Stimulated activated CD4-positive, alpha-beta T cell treated with anti-CD3 and anti-CD28 coated beads, TNF-alpha, amount 100 ng/mL, for 48 hours (primary cell): ENCODE measurements at regions not wholly inside any gene's neighbourhood (a gene's known extent, or its start where the extent isn't known, plus 50 kb on each side); places are given as distances from the start of the nearest gene placed in this dataset.
"Not testable (repeated sequence)": the region's sequence is repeated elsewhere in the genome, so short reads cannot be mapped to it uniquely, and the experiment has no call there.

Experiments
- DNase-seq, 3 donors: peaks; one replicate each; pipeline ENCODE4 v3.0.0-alpha.2; 2020; ENCODE audit warnings: low read depth in 3 of 3

DNA sequence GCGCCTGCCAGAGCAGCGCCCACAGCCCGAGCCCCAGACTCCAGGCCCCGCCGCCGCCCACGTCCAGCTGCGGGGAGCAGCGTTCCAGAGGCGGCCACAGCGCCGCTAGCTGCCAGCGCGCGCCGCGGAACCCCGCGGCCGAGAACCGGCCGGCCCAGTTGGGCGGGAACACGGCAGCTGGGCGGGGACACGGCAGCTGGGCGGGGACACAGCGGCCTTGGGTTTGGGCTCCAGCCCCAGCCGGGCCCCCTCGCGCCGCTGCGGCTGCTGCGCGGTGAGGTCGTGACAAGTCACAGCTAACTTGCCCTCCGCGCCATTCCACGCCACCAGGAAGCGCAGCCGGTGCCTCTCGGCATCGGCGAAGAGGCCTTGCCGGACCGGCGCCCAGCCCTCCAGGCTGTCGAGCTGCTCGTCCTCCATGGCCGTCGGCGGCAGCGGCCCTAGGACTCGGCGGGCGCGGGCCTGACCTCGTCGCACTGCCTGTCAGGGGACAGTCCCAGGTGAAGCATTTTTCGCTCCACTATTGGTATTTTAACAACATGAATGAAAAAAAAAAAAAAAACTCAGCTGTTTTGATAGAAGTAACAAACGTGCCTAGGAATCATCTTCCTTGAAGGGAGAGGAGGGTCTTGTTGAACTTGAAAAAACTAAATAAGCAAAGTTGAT lies 56.6 kb upstream of the GOLGA8N start:
- DNase-seq = peak in 2 of 3 donors; percentile 1 to 23

DNA sequence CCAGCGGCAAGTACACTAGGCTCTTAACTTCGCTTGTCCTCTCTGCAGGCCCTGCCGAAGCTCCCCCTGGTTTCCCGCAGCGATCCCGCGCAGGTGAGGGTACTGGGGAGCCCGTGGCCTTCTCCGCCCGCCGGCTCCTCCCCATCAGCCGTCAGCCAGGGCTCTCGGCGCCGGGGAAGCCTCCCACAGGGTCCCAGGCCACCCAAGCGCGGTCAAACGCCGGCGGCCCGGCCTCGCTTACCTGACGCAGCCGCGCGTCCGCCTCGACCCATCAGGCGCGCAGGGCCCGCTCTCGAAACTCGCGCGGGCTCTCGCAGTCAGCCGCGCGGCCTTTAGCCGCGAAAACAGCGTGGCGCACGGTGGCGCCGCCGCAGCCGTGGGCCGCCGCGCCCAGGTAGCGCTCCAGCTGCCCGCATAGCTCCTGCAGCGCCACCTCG lies 57.2 kb upstream of the GOLGA8N start:
- DNase-seq = not testable (repeated sequence)

DNA sequence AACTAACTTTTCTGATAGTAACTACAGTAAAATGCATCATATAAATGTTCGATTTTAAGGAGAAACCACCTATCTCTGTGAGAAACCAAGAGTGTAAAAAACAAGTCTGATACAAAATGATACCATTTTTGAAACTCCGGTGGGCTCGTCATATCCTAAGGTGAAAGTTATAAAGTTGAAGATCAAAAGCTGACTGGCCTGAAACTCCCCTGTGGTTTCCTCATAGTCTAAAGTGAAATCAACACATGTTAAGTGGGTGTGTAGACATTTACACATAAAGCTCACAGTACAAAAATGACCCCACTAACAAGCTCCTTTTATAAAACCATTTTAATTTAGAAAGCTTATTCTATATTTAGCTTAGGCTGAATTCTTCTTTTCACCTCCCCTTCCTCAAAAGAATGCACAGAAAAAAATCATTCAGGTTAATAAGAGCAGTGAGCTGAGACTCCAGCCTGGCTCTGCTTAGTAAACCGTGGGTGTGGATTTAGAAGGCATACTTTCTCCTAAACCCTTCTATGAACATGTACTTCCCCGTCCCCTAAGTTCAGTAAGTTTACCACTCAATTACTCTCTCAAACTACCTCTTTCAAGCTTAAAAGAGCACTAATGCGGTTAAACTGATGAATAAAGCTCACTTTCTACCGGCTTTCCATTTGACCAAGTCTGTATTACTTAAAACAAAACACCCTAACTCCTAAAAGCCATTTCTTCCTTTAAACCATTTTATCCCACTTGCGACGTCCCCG lies 57.9 kb upstream of the GOLGA8N start:
- DNase-seq = not testable (repeated sequence)

DNA sequence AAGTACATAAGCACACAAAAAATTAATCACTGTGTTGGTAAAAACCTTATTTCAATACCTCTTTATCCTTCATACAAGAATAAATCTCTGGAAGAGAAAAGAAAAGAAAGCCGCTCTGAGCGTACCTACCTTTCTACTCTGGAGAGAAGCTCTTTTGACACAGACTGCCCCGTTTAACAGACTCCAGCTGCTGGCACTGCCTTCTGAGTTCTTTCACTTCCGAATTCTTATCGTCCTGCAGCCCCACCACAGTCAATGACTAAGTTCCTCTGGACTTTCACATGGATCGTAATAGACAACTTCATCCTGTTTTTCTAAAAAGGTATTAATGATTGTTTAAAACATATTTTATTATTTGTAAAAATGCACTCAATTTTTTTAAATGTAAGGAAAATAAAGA lies 67.5 kb upstream of the GOLGA8O start:
- DNase-seq = not testable (repeated sequence)

DNA sequence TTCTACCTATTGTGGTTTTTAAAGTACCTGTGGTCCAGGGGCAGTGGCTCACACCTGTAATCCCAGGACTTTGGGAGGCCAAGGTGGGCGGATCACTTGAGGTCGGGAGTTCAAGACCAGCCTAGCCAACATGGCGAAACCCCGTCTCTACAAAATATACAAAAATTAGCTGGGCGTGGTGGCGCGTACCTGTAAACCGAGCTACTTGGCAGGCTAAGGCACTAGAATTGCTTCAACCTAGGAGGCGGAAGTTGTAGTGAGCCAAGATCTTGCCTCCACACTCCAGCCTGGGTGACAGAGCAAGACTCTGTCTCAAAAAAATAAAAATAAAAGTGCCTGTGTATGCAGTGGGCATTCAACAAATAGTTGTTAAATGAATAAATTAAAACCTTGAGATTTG lies 67.0 kb upstream of the GOLGA8O start:
- DNase-seq = not testable (repeated sequence)

DNA sequence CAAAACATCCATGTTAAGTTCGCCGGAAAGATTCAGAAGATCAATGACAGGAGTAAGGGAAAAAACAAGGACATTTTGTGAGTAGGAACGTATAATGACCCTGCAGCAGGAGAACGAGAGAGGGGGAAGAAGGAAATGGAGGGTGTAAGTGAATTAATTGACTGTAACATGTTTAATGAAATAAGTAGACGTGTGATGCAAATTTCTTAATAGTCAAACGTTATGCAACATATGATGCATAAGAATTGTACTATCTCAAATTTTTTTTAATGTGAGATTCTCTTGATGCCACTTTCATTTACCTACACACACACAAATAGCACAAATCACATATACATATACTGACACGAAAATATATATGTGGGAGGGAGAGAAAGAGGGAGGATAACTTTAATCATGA lies 63.5 kb upstream of the GOLGA8O start:
- not testable (repeated sequence) for DNase-seq

DNA sequence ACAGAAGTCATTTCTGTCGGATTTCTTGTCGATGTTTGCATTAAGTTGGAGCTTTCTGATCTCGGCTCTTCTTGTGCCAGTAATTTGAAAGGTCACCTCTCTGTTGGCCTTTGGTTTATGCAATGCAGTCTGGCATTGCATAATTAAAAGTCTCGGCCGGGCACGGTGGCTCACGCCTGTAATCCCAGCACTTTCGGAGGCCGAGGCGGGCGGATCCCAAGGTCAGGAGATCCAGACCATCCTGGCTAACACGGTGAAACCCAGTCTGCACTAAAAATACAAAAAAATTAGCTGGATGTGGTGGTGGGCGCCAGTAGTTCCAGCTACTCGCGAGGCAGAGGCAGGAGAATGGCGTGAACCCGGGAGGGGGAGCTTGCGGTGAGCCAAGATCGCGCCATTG lies 62.6 kb upstream of the GOLGA8O start:
- not testable (repeated sequence) for DNase-seq

DNA sequence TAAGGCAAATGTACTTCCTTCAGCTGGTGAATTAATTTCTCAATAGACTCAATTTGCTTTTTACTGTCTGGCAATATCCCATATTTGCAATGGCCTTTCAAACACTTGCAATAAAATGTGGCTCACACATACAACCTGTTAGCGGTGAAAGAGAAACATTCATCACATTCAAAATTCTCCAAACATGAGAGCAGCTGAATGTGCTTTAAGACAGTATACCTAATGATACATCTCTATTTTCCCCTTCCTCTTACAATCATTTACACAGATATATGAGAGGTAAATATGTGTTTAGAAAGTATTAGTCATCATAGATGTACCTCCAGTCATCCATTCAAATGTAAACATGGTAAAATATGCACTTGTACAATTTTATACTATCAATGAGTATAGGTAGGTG lies 61.5 kb upstream of the GOLGA8O start:
- not testable (repeated sequence) for DNase-seq

DNA sequence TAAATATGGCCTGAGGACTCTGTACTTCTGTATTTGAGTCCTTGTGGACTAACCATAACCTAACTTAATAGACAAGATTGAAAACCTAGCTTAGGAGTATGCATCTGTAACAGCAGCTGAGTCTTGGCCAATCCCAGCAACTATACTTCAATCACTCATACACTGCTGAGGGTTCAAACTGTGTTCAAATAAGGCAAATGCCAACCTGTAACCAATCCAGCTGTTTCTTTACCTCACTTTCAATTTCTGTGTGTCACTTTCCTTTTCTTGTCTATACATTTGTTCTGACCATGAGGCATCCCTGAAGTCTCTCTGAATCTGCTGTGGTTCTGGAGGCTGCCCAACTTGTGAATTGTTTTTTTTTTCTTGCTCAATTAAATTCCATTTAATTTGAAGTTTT lies 57.9 kb upstream of the GOLGA8O start:
- not testable (repeated sequence) for DNase-seq

DNA sequence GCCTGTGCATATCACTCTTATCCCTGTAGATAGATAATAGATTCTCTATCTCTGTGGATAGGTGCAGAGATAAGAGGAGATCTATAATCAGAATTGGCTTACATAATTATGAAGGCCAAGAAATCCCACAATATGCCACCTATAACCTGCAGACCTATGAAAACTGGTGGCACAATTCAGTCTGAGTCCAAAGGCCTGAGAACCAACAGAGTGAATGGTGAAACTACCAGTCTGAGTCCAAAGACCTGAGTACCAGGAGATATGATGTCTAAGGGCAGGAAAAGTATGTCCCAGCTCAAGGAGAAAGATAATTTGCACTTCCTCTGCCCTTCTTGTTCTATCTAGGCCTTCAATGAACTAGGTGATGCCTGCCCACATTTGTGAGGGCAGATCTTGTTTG lies 54.6 kb upstream of the GOLGA8O start:
- not testable (repeated sequence) for DNase-seq

DNA sequence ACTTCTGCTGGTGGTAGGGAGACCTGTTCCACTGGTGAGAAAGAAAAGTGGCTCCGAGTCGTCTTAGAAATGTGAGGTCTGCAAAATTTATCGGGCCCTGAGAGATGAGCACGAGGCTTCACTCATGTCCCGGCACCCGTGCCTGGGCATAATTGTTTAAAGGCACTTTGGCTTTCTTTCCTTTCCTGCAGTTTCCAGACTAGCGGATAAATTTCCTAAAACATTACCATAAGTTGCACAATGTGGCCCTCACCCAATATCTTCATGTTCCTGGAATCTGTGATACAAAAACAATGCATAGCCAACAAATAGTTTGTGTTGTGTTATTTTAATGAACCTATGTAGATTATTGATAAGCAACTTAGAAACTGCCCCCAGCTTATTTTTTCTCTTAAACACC lies 52.6 kb upstream of the GOLGA8O start:
- not testable (repeated sequence) for DNase-seq

DNA sequence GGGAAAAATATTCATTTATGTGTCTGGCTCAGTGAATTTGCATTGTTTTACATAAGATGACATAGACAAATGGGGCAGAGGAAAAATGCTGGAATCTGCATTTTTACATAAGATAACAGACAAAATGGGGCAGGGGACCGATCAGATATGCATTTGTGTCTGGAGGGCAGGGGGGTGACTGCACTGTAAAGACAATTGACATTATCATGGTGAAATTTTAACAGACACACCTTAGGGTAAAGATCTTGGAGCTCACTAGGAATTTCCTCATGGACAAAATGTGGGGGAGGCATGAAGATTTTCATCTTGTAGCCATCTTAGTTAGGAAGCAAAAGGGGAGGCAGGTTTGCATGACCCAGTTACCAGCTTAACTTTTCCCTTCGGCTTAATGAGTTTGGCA lies 51.4 kb upstream of the GOLGA8O start:
- not testable (repeated sequence) for DNase-seq

DNA sequence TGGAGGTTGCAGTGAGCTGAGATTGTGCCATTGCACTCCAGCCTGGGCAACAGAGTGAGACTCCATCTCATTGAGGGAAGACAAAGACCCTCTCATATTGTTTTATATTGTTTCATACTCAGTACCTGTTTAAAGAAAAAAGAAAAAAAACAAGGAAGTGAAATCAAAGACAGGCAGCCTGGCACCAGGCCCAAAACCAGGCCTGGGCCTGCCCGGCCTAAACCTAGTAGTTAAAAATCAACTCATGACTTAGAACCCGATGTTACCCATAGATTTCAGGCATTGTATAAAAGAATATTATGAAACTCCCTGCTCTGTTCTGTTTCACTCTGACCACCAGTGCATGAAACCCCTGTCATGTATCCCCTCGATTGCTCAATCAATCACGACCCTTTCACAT lies 50.2 kb upstream of the GOLGA8O start:
- DNase-seq = not testable (repeated sequence)
